ENCODE measurements at regions not wholly inside any gene's neighbourhood (a gene's known extent, or its start where the extent isn't known, plus 50 kb on each side); places are given as distances from the start of the nearest gene placed in this dataset.

DNA sequence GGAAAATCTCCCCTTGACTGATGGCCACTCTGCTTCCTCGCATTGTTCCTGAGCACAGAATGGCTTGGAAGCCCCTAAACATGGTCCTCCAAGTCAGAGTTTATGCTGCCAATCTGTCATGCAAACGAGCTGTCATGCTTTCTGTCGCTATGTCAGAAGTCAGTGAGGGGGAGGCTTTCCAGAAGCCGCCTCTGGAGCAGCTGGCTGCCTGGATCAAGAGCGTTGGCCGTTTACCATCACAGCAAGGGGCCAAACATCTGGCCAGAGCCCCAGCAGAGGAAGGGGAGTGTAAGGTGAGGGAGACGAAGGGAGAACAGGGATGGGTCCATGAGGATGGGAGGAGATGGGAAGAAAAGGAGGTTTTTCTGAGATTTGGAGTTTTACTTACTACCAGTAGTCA, 372.6 kb upstream of the NR2F2 start:
- no peak for DNase-seq (ENCODE audit: extremely low read depth in 1 of 2, low read depth in 1 of 2)

DNA sequence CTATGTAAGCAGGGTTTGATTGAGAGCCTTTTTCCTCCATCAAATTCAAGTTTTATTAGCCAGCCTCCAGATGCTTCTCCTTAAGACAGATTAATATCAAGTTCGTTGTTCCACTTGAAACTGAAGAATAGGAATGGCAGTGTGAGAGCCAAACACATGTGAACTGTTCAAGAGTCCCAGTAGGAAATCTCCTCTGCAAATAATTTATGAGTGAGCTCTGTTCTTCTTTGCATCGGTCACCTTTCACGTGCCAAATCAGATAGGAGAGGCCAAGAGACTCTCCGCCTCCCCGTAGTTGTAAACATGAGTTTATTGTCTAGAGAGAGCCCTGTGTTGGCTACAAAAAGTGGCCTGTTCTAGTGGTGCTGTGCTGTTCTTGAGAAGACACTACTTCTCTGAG, 372.1 kb upstream of the NR2F2 start:
- DNase-seq (ENCODE audit: extremely low read depth in 1 of 2, low read depth in 1 of 2): no peak

DNA sequence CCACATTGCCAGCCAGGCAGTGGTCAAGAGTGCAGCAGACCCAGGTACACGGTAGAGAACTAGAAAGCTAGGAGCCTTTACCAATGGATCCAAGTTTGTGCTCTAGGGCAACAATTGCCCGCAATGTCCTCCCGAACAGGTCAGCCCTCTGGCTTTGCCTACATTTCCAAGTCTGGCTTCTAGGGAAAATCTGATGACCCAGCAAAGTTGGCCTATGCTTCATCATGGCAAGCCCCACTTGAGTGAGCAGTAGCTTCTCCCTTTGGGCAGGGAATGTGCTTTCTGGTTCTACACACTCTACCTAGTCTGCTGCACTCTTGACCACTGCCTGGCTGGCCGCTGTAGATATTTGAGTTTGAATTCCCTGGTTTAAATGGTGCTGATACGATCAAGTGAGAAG, 361.6 kb upstream of the NR2F2 start:
- no peak for DNase-seq (ENCODE audit: extremely low read depth in 1 of 2, low read depth in 1 of 2)

DNA sequence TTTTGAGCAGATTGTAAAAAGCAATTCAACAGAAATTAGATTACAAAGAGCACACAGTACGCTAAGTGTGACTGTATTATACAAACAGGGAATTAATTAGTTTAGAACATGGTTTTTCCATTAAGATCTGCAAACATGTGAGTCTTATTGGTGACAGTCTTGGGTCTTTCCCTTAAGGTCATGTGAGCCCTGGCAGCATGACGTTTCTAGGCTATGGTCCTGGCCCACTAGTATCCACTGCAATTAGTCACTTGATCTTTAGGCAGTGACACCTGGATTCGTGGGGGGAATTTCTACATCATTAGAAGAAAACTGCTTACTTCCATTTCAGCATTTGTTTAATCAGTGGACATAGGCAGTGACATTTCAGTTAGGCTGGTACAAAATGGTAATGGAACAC, 360.2 kb upstream of the NR2F2 start:
- DNase-seq (ENCODE audit: extremely low read depth in 1 of 2, low read depth in 1 of 2): no peak

DNA sequence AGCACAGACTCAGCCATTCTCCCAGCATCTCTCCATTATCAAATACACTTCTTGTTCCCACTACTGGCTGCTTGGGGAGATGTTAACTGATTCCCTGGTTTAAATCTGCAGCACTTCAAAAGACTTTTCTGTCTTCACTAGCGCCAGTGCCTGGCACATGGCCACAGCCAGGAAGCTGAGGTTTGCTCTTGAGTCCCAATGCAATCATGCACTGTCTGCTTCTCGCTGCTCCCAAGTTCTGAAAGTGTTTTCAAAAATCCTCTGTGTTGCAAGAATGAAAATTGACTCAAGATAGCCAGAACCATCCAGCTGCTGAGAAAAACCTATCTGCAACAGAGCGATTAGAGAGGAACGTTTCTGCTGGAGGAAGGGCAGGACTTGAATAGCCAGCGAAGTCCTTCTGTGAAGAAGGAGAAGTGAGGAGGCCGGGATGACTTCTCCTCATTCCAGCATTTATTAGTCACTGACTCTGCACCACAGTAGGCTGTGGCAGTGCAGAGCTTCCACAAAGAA, 358.4 kb upstream of the NR2F2 start:
- DNase-seq (ENCODE audit: extremely low read depth in 1 of 2, low read depth in 1 of 2): no peak

DNA sequence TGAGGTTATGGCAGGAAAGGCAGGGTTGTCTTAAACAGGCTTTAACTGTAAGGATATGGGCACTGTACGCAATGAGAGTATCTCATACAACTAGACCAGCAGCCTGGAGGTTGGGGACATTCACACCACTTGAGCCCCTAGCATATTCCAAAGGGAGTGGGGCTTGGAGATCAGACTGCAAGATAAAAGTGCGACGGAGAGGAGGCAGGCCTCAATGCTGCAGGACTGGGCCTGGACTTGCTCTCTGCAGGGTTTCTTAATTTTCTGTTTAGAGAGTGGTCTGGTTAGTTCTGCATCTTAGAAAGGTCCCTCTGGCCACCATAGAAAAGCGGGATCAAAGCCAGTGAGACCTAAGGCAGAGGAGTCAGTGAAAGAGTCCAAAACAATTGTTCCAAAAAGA, 357.7 kb upstream of the NR2F2 start:
- DNase-seq (ENCODE audit: extremely low read depth in 1 of 2, low read depth in 1 of 2): no peak

DNA sequence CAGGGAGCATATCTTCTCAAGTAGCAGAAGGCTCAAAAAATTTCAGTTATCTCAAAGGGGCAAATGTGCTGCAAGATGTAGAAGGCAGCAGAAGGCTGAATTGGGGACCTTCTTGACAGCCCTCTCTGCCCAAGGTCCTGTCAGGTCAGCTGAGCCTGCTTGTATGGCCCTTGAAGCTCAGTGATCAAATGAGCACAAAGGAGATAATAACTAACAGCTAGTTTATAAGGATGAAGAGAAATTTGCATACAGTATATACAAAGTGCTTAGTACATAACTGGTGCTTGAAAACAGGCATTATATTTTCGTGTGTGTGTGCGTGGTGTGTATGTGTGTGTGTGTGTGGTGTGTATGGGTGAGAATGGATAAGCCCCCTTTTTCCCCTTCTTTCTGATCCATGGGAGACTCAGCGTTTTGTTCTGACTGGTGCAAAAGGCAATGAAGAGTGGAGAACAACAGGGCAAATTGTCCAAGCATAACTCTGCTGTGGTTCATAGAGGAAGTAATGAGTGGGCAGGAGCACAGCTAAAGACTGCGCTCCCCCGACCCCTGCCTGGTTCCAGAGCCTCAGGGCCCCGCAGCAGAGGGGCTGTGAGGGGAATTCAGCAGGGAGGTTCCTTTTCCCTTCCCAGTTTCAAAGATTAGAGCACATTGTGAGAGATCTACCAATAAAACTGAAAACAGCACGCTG, 356.8 kb upstream of the NR2F2 start:
- no peak for DNase-seq (ENCODE audit: extremely low read depth in 1 of 2, low read depth in 1 of 2)

DNA sequence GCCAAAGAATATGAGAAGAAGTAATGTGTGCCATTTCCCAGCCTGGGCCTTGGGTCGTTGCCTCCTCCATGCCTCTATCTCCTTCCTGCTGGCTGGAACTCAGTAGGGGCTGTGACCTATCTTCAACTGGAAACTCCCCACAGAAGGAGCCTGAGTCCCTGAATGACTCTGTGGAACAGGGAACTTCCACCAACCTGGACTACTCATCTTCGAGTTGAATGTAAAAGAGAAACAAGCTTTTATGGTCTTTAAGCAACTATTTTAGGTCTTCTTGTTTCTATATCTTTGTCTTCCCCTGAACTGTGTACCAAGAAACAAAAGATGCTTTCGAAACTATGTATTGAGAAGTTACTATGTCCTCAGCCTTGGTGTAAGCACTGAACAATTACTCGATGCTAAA, 355.3 kb upstream of the NR2F2 start:
- DNase-seq (ENCODE audit: extremely low read depth in 1 of 2, low read depth in 1 of 2): no peak

DNA sequence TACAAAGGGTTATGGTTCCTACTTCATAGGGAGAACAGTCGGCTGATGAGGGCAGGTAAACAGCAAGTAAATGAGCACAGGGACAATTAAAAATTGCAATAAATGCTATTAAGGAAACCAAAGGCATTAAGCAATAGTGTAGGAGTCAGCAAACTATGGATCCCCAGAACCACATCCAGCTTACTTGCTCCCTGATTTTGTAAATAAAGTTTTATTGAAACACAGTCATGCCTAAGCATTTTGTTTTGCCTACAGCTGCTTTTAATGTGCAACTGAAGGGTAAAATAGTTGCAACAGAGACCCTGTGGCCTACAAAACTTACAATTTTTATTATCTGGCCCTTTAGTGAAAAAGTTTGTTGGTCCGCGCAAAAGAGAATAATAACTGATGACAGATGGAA, 351.2 kb upstream of the NR2F2 start:
- DNase-seq (ENCODE audit: extremely low read depth in 1 of 2, low read depth in 1 of 2): no peak

DNA sequence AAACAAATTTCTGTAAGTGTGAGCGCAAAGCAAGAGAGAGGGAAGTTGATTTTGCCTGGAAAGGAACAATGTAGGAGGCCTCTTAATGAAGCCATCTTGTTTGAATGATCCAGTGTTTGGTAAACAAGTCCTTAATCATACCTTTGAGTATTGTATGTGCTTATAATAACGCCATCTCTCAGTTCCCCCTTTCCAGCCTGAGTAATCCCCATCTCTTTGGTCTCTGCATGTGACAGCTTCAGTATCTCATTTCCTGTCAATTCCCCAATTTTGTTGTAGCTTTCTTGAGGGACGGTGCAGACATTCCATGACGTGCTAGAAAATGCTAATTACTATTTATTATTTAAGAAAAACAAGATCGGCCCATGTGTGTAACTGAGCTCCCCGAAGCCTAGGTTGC, 349.3 kb upstream of the NR2F2 start:
- DNase-seq (ENCODE audit: extremely low read depth in 1 of 2, low read depth in 1 of 2): no peak

DNA sequence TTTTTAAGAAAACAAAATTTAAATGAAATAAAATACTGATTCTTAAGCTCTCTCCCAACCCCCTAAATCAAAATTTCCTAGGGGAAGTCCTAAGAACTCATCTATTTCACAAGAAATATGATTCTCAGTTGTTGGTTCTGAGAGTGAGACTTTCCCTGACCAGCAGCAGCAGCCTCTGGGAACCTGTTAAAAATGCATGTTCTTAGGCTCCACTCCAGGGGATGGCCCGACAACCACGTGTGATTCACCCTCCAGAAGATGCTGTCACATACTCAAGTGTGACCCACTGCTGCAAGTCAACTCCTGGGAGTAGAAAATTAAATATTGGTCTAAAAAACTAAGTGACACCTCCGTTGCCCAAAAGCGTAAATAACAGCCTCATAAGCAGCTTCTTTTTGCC, 343.2 kb upstream of the NR2F2 start:
- no peak for DNase-seq (ENCODE audit: extremely low read depth in 1 of 2, low read depth in 1 of 2)

DNA sequence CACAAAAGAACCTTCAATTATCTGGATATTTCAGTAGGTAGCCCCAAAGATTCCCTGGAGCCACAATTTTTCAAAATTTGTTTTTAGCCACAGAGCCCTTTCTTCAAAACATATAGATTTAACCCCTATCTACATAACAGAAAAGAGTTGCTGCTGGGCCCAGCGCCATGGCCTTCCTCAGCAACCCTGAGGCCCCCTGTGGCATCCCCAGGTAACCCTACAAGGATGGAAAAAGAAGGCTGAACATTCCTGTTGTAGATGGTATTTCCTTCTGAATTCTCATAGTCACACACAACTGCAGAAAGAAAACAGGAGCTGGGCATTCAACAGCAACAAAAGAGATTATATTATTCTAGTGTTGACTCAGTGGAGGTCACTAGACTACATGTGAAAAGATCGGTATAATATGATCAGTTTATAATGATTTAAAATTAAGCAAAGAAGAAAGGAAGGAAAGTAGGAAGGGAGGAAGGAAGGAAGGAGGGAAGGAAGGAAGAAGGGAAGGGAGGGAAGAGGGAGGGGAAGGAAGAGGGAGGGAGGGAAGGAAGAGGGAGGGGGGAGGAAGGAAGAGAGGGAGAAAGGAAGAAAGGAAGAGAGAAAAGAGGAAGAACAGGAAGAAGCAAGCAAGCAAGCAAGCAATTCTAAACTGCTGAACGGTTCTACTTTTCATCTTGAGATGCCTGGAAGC, 342.5 kb upstream of the NR2F2 start:
- no peak for DNase-seq (ENCODE audit: extremely low read depth in 1 of 2, low read depth in 1 of 2)

DNA sequence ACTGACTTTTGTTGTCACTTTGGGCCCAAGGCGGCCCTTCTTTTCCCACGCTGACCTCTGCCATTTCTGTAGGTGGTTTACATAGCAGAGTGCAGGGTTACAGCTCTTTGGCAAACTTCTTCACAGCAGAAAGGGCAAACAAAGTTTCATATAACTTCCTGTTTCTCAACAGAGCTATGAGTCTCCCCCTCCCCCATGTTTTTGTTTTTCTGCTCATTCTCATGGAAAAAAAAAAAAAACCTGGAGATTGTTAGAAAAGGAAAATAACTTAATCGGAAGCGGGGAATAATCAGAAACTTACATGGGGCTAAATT, 342.0 kb upstream of the NR2F2 start:
- DNase-seq (ENCODE audit: extremely low read depth in 1 of 2, low read depth in 1 of 2): no peak

DNA sequence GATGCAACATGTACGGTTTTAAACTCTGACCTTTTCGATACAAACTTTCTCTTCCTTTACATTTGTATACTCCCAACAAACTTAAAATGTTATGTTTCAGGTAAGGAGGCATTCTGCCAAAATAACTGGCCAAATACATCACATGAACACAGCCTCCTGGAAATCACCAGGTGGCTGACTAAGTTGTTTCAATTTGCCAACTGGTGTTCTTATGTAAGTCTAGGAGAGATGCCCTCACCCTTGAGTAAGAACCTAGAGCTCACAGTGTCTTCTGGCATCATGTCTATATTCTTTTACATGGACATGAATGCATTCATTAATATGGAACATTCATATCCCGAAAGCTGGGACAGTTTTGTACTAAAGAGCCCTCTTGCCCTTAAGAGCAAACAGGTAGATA, 341.1 kb upstream of the NR2F2 start:
- DNase-seq (ENCODE audit: extremely low read depth in 1 of 2, low read depth in 1 of 2): no peak

DNA sequence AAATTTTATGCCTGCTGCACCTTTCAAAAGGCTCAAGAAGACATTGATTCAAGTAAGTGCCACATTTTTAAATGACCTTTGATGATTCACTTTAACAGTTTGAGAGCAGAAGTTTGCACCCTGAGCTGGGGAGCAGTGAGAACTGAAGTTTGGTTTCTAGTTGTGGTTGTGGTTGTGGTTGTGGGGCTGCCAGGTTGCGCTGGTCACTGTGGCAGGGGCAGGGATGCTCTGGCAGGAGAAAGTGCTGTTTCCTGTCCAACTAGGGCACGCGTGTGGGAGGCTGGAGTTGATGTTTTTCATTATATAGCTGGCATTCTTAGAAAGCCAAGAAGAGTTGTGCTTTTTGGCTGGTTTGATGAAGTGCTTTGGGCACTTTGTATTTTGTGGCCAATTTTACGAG, 339.7 kb upstream of the NR2F2 start:
- no peak for DNase-seq (ENCODE audit: extremely low read depth in 1 of 2, low read depth in 1 of 2)

DNA sequence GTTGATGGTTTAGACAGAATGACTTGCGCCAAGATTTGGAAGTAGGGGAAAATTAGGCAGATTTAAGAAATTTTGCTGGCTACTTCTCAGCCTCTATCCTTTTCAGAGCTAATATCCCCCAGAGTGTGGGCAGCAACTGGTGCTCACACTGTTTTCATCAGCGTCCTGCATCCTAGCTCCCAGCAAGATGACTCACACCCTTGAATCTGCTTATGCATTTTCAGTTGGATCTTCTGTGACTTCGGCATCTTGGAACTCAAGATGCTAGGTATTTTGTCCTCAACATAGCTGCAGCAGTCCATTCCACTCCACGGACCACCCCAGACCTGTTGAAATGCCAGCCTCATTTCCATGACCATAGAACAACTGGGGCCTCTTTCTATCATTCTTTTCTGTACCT, 336.1 kb upstream of the NR2F2 start:
- DNase-seq (ENCODE audit: extremely low read depth in 1 of 2, low read depth in 1 of 2): no peak

DNA sequence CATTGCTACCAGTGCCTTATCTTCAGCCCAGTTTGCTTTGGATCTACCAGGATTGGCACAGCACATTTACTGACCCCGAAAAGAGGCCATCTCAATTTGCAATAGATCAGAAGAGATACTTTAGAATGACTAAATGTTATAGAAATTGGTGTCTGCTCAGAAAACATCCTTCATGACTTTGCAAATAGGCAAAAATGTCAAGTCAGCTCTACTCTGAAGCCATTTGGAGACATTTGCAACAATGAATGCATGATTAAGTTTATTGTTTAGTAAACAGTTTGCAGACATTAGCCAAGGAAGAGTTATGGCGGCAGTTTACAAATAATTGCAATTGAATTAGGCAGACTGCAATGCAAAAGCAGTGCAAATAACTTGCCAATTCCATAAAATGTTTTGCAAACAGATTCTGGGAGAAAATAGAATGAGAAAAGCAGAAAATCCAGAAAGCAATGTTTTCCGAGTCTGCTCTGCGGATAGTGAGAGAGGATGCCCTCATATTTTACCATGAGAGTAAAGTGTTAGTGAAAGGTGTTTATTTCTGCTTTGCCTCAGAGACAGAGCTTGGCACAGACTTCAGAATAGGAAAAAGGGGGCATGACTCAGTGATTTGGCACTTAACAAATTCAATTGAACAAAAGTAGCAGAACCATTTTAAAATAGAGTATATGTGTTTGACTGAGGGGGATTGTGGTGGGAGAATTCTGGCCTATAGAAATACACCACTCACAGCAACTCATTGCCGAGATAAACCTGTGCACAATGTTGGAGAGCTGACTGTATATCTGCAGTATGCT, 334.9 kb upstream of the NR2F2 start:
- DNase-seq (ENCODE audit: extremely low read depth in 1 of 2, low read depth in 1 of 2): no peak

DNA sequence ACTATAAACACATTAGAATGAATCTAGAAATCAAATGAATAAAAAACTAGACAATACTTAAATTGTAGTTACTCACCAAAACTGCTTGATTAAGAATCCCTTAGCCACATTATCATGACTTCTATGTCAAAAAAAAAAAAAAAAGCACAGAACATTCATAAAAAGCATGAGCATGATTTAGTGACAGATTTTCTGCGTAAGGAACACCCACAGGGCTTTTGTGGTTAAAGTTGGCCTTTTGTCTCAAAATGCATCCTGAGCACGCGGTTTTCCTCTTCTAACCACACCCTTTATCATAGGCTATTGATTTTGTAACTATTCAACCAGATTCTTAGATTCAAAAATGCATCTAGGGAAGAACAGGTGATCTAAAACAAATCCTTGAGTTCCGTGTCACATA, 334.0 kb upstream of the NR2F2 start:
- no peak for DNase-seq (ENCODE audit: extremely low read depth in 1 of 2, low read depth in 1 of 2)

DNA sequence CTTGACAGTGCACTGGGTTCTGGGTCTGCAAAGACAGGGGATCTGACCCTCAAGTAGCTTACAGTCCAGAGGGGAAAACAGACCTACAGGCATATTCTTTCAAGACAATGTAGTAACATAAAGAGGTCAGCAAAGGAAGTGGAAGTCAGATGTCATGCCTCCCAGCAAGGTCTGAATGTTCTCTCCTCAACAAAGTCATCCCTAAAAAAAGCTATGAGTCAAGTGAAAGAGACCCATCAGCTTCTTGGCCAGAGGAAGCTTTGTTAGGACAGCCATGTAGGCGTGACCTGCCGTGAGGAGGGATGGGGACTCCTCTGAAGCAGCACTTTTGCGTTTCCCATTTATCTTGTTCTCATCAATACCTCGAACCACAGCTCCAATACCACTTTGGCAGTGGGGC, 331.6 kb upstream of the NR2F2 start:
- no peak for DNase-seq (ENCODE audit: extremely low read depth in 1 of 2, low read depth in 1 of 2)

DNA sequence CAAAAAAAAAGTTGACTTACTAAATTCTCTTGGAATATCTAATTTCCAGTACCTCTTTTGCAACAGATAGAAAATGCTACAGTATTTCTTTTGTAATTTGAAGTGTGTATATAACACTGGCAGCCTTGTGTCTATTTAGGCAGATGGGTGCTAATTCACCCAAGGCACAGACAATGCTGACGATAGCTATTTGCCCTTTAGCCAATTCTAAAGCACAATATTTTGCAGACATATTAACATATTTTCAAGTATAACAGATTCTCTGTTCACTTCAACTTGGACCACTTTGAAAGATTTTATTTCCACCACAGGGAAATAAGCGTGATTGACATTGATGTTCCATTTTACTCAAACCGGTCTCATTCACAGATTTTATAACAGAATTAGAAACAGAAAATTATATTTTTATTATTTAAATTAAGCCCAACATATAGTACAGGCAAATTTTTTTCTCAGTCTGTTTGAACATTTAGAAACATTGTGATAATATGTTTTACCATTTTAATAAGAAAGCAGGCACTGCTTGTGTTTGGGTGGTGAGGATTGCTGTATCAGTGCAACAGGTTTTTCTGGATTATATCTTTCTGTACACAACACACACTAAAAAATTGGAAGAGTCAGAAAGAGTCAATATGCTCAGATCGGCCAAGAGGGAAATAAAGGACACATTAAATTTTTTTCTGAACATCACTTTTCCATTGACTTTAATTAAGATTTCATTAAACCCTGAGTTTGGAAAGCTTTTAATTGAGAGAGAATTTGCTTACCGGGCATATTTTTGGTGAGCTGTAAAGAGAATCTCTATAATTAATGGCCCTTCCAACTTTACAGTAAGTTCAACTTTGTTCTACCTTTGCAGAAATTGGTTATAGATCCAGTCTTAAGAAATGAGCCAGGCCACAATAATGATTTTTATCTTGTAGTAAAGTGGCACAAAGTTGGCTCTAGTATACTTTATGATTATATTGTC, 327.3 kb upstream of the NR2F2 start:
- DNase-seq (ENCODE audit: extremely low read depth in 1 of 2, low read depth in 1 of 2): no peak

DNA sequence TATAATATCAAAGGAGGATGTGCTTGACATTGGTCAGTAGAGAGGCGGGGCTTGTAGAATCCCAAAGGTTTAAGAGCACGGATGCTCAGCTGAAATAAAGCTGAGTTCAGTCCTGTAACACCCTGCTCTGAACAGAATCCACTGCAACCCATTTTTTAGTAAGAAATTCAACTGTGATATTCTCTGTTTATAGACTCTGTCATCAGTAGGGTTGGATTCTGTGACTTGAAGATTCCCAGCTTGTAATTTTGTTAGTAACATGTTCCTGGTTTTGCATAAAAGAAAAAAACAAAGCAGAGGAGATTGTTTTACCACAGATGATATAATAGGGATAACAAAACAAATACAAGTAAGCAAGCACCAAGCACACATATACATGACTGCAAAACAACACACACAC, 324.6 kb upstream of the NR2F2 start:
- DNase-seq (ENCODE audit: extremely low read depth in 1 of 2, low read depth in 1 of 2): no peak

Measured in activated CD8-positive, alpha-beta memory T cell treated with anti-CD3 and anti-CD28 coated beads for 1 hour (primary cell).